ENCODE measurements at regions not wholly inside any gene's neighbourhood (a gene's known extent, or its start where the extent isn't known, plus 50 kb on each side); places are given as distances from the start of the nearest gene placed in this dataset.

DNA sequence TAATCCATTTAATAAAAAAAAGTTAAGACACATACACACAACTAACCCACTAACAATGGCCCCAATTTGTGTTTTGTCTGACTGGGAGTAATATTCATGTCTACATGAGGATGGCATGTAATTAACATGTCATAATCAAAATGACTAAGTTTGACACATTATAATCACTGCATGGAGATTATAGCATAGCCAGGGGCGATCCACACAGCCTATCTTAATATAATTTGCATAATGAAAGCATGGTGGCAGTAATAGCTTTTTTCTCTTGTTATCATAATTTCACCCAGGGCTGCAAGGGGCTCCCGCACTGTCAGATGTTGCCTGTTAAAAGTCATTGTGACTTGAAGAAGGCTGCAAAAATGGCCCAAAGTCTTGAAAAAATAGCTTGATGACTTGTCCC lies 243.7 kb downstream of the SMAD2 start:
- no peak overlapping the region for H3K27ac ChIP-seq
- no peak for DNase-seq (ENCODE audit: low spot score)
- no peaks in the 10 kb centered on the region for H3K9me3 ChIP-seq
- no peaks in the 10 kb centered on the region for H3K4me1 ChIP-seq
- TF ChIP-seq, protein P1, sequence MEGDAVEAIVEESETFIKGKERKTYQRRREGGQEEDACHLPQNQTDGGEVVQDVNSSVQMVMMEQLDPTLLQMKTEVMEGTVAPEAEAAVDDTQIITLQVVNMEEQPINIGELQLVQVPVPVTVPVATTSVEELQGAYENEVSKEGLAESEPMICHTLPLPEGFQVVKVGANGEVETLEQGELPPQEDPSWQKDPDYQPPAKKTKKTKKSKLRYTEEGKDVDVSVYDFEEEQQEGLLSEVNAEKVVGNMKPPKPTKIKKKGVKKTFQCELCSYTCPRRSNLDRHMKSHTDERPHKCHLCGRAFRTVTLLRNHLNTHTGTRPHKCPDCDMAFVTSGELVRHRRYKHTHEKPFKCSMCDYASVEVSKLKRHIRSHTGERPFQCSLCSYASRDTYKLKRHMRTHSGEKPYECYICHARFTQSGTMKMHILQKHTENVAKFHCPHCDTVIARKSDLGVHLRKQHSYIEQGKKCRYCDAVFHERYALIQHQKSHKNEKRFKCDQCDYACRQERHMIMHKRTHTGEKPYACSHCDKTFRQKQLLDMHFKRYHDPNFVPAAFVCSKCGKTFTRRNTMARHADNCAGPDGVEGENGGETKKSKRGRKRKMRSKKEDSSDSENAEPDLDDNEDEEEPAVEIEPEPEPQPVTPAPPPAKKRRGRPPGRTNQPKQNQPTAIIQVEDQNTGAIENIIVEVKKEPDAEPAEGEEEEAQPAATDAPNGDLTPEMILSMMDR (IDR thresholded peaks at IDR 0.05) = no peak
- H3K36me3 ChIP-seq = no peaks in the 10 kb centered on the region
- no peak overlapping the region for H3K4me3 ChIP-seq
- no peaks in the 10 kb centered on the region for H3K27me3 ChIP-seq

DNA sequence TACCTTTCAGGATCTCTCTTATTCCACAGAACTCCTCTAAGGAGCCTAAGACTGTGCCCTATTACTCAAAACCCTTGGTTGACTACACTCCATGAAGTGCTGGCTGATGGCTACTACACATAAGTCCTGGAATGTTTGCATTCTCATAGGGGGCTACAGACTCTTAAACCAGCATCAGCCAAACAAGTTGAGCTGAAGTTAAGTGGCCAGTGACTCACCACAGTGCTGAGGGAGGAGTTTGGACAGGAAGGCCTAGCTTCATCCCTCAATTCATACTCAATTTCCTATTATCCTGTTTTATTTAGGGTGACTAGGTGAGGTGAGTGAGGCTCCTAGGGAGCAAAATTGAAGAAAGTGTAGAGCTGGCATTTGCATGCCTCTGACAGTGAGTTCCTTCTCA lies 246.7 kb downstream of the SMAD2 start:
- Histone ChIP-seq H3K4me3 (no peak overlapping the region), H3K4me1 (no peaks in the 10 kb centered on the region), H3K27ac (no peak overlapping the region), H3K27me3 (no peaks in the 10 kb centered on the region), H3K36me3 (no peaks in the 10 kb centered on the region), H3K9me3 (no peaks in the 10 kb centered on the region)
- TF ChIP-seq, protein P1 (IDR thresholded peaks at IDR 0.05) = no peak
- no peak for DNase-seq (ENCODE audit: low spot score)

- Histone ChIP-seq H3K4me1 (no peaks in the 10 kb centered on the region), H3K27me3 (no peaks in the 10 kb centered on the region), H3K36me3 (no peaks in the 10 kb centered on the region), H3K9me3 (no peaks in the 10 kb centered on the region), H3K27ac (no peak overlapping the region), H3K4me3 (no peak overlapping the region)
- DNase-seq (ENCODE audit: low spot score) = no peak
- TF ChIP-seq, protein P1 (IDR thresholded peaks at IDR 0.05) = no peak
Observed at GRCh38 chr18:47682876-47683275, 247.6 kb downstream of the SMAD2 start.

DNA sequence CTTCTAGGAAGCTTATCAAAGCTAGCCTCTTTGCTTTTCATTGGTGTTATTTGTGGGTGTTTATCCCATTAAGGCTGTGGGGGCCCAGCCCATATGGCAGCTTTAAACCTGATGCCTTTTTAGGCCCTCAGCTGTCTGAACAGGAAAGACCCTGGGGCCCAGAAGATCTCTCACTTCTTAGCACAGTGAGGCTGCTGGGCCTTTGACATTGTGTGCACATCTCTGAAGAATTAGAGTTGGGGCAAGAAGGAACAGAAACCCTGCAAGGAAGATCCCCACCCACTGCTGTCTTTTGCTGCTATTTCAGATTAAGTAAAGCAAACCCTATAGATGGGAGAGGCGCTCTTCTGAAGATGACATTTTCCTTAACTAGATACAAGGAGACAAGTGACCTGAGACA lies 250.0 kb downstream of the SMAD2 start:
- H3K9me3 ChIP-seq = no peaks in the 10 kb centered on the region
- H3K27me3 ChIP-seq = no peaks in the 10 kb centered on the region
- TF ChIP-seq, protein P1 (IDR thresholded peaks at IDR 0.05) = no peak
- no peak for DNase-seq (ENCODE audit: low spot score)
- no peaks in the 10 kb centered on the region for H3K4me1 ChIP-seq
- no peaks in the 10 kb centered on the region for H3K36me3 ChIP-seq
- H3K27ac ChIP-seq = no peak overlapping the region
- no peak overlapping the region for H3K4me3 ChIP-seq

- Histone ChIP-seq H3K4me1 (no peaks in the 10 kb centered on the region), H3K27me3 (no peaks in the 10 kb centered on the region), H3K36me3 (no peaks in the 10 kb centered on the region), H3K4me3 (no peak overlapping the region), H3K9me3 (no peaks in the 10 kb centered on the region), H3K27ac (no peak overlapping the region)
- DNase-seq (ENCODE audit: low spot score) = no peak
- TF ChIP-seq, protein P1 (IDR thresholded peaks at IDR 0.05) = no peak
Observed at GRCh38 chr18:47679864-47680263, 250.6 kb downstream of the SMAD2 start.

DNA sequence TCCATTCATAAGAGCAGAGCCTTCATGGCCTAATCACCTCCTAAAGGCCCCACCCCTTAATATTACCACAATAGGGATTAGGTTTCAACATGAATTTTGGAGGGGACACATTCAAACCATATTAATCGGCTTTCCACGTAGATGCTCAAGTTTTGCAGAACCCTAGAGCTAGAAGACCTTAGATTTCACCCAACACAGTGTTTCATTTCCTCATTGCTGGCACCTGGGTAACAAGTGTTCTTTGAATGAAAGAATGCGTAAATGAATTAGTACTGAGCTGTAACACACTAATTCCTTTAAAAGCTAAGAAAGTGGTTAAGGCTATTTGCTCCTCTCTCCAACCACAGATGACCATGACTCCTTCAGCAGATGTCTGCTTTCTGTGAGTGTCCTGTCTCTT lies 252.5 kb downstream of the SMAD2 start:
- TF ChIP-seq, protein P1 (IDR thresholded peaks at IDR 0.05) = no peak
- Histone ChIP-seq H3K4me3 (no peak overlapping the region), H3K27me3 (no peaks in the 10 kb centered on the region), H3K36me3 (no peaks in the 10 kb centered on the region), H3K4me1 (no peaks in the 10 kb centered on the region), H3K9me3 (no peaks in the 10 kb centered on the region), H3K27ac (no peak overlapping the region)
- DNase-seq (ENCODE audit: low spot score) = no peak

Measured in right atrium auricular region (tissue), 2 donors.